ENCODE measurements at regions not wholly inside any gene's neighbourhood (a gene's known extent, or its start where the extent isn't known, plus 50 kb on each side); places are given as distances from the start of the nearest gene placed in this dataset.

GRCh38 chr6:134374491-134375219 lies 56.7 kb upstream of the SGK1 start:
- no peak for DNase-seq (ENCODE audit: low read depth)
- Histone ChIP-seq H3K27me3 (ENCODE audit: control insufficient read depth, insufficient read depth, low read length) (no peaks in the 10 kb centered on the region), H3K36me3 (ENCODE audit: control insufficient read depth, insufficient read depth, low read length) (no peaks in the 10 kb centered on the region), H3K4me3 (ENCODE audit: low read depth, low read length) (no peak overlapping the region)
- ChIA-PET POLR2A (no interaction called here), CTCF (interaction anchor here (0.7 to 1.0 kb wide), 2 partner anchors 11 to 25 kb away, joined by 3 to 4 read pairs; no protein-coding TSS in a partner anchor)
- TF ChIP-seq CTCF (IDR thresholded peaks at IDR 0.05; ENCODE audit: insufficient read depth, low read depth, low read length) = no peak

DNA sequence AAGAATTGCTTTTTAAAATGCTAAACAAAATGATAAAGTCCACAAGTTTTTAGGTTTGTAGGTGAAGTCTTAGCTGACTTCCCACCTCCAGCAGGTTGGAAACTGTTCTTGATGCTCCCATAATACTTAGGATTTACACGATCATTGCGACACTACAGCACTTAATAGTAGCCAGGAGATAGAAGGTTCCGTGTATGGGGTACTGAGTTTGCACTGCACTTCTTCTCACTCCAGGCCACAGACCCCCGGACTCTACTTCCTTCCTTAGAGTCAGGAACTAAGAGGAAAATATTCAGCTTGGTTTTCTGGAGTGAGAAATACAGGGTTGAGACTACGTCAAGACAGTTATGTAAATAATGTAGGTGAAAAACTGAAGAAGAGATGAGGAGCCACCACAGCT lies 56.1 kb upstream of the SGK1 start:
- DNase-seq (ENCODE audit: low read depth) = no peak
- no peak for TF ChIP-seq CTCF (IDR thresholded peaks at IDR 0.05; ENCODE audit: insufficient read depth, low read depth, low read length)
- H3K36me3 ChIP-seq (ENCODE audit: control insufficient read depth, insufficient read depth, low read length) = no peaks in the 10 kb centered on the region
- POLR2A ChIA-PET = no interaction called here
- CTCF ChIA-PET = interaction anchor here (0.7 kb wide), 1 partner anchor 10 kb away, joined by 4 read pairs; no protein-coding TSS in a partner anchor
- no peak overlapping the region for H3K4me3 ChIP-seq (ENCODE audit: low read depth, low read length)
- H3K27me3 ChIP-seq (ENCODE audit: control insufficient read depth, insufficient read depth, low read length) = no peaks in the 10 kb centered on the region

GRCh38 chr6:134373282-134373922 lies 55.5 kb upstream of the SGK1 start:
- Histone ChIP-seq H3K36me3 (ENCODE audit: control insufficient read depth, insufficient read depth, low read length) (no peaks in the 10 kb centered on the region), H3K4me3 (ENCODE audit: low read depth, low read length) (no peak overlapping the region), H3K27me3 (ENCODE audit: control insufficient read depth, insufficient read depth, low read length) (no peaks in the 10 kb centered on the region)
- ChIA-PET POLR2A (no interaction called here), CTCF (interaction anchor here (0.7 to 0.8 kb wide), 2 partner anchors 9 to 250 kb away, joined by 3 to 4 read pairs; no protein-coding TSS in a partner anchor)
- DNase-seq (ENCODE audit: low read depth) = peak; percentile 57
- TF ChIP-seq CTCF (IDR thresholded peaks at IDR 0.05; ENCODE audit: insufficient read depth, low read depth, low read length) = no peak

- DNase-seq (ENCODE audit: low read depth) = no peak
Measured at GRCh38 chr6:134372603-134373281, 54.8 kb upstream of the SGK1 start.

More at GRCh38 chr6:134372603-134373281, 54.8 kb upstream of the SGK1 start:
- H3K36me3 ChIP-seq (ENCODE audit: control insufficient read depth, insufficient read depth, low read length) = no peaks in the 10 kb centered on the region
- no peaks in the 10 kb centered on the region for H3K27me3 ChIP-seq (ENCODE audit: control insufficient read depth, insufficient read depth, low read length)
- no peak overlapping the region for H3K4me3 ChIP-seq (ENCODE audit: low read depth, low read length)
- POLR2A ChIA-PET = no interaction called here
- CTCF ChIA-PET = interaction anchor here (0.8 kb wide), 1 partner anchor 251 kb away, joined by 3 read pairs; no protein-coding TSS in a partner anchor
- TF ChIP-seq CTCF (IDR thresholded peaks at IDR 0.05; ENCODE audit: insufficient read depth, low read depth, low read length) = no peak

All from BJ (cell line).